Heart right ventricle (tissue), 16 donors: ENCODE measurements at regions not wholly inside any gene's neighbourhood (a gene's known extent, or its start where the extent isn't known, plus 50 kb on each side); places are given as distances from the start of the nearest gene placed in this dataset.

Experiments
- ATAC-seq, 8 donors: fragments of 200-7000 bp; cut with Tn5 transposase; one replicate each; pipeline ENCODE4 v1.9.1; 2020; ENCODE audit warnings: mild to moderate bottlenecking in 8 of 8, moderate library complexity in 8 of 8, moderate number of reproducible peaks in 1 of 8
- DNase-seq, 2 donors: peaks; one replicate each; pipeline ENCODE4 v3.0.0-alpha.2; 2020
- H3K27ac ChIP-seq, 10 donors: fragments of 200-600 bp; sonication (generic) in 2 of 10; one replicate each; pipeline versions ENCODE4 v1.5.0 to v1.8.0; 2020 to 2022; ENCODE audit warnings: mild to moderate bottlenecking in 3 of 10
- H3K27me3 ChIP-seq, 7 donors: fragments of 200-600 bp; one replicate each; pipeline ENCODE4 v1.8.0; 2021 to 2022; ENCODE audit warnings: mild to moderate bottlenecking in 2 of 7
- H3K36me3 ChIP-seq, 9 donors: fragments of 200-600 bp; sonication (generic) in 1 of 9; one replicate each; pipeline versions ENCODE4 v1.5.0 to v1.8.0; 2020 to 2022; ENCODE audit warnings: mild to moderate bottlenecking in 2 of 9
- H3K4me1 ChIP-seq, 9 donors: fragments of 200-600 bp; sonication (generic) in 1 of 9; one replicate each; pipeline versions ENCODE4 v1.5.0 to v1.8.0; 2020 to 2022; ENCODE audit warnings: mild to moderate bottlenecking in 4 of 9
- H3K4me3 ChIP-seq, 10 donors: fragments of 200-600 bp; sonication (generic) in 2 of 10; one replicate each; pipeline versions ENCODE4 v1.5.0 to v1.8.0; 2020 to 2022; ENCODE audit warnings: mild to moderate bottlenecking in 7 of 10, moderate library complexity in 2 of 10
- H3K9me3 ChIP-seq, 11 donors: fragments of 200-600 bp in 10 of 11; sonication (generic) in 2 of 11; one replicate each; pipeline versions ENCODE4 v1.5.0 to v1.8.0; 2013 to 2022; ENCODE audit warnings: mild to moderate bottlenecking in 2 of 11, control low read depth in 1 of 11, moderate library complexity in 1 of 11
- WGBS, 2 donors: extraction: QIAGEN DNeasy Blood & Tissue Kit; methylation state at CpG; one replicate each; pipeline ENCODE4 v1.1.7; 2013; ENCODE audit warnings: inconsistent platforms in 1 of 2; 5-methylcytosine and 5-hydroxymethylcytosine counted together
- intact Hi-C, 10 donors: fragments of 100-400 bp; cut with DNase I; formaldehyde crosslinking; loops; one replicate each; pipeline versions ENCODE4 v1.11.1 to v1.14.2; 2022
- TF ChIP-seq, protein P1 (sequence below), 9 donors: fragments of 200-600 bp; sonication (generic) in 2 of 9; IDR thresholded peaks; one replicate each; pipeline versions ENCODE4 v1.5.0 to v1.8.0; 2021 to 2022; ENCODE audit warnings: antibody characterized with exemption in 9 of 9, mild to moderate bottlenecking in 5 of 9, moderate library complexity in 1 of 9
- donor health status: Arrhythmogenic right ventricular cardiomyopathy.
- donor health status: ischemic (EF 13 %, LVEDD 7.1; RV severe dilation, severe dysfunction).
- donor health status: healthy with polysubstance abuse.
- donor health status: DM: no; HTN: yes; CAD: no.
- donor health status: DM: no; HTN: no; CAD: no.
- donor health status: ischemic (EF 25% LVEDD 6.9; RV normal size, moderate dysfunction).
- donor health status: ischemic (EF 25% LVEDD 5.7; RV mildly dilated, moderate dysfunction).
- donor health status: healthy.
- donor health status: DM: yes; HTN: yes; CAD: no.
- donor health status: Ischemic cardiomyopathy.
- donor health status: ischemic (EF 35%, LVEDD 5.7; RV mildly dilated, moderate dysfunction).
- donor health status: nonischemic (EF 11% LVEDD 7.7; RV severe dilation, severe dysfunction).
- donor health status: DM: yes; HTN: yes; CAD: no.
- donor health status: PGD.
- donor health status: ischemic (EF 29% LVEDD 5.4; RV normal size, mild dysfunction).
- donor health status: nonischemic (EF 23%, LVEDD 6.1; RV moderate dilation, normal function).

- Histone ChIP-seq H3K36me3 (no peaks in the 10 kb centered on the region), H3K4me1 (peaks cover 0 to 4% (median 0%) of the 10 kb centered on the region in 9 donors), H3K27me3 (no peaks in the 10 kb centered on the region), H3K4me3 (no peak overlapping the region), H3K9me3 (no peaks in the 10 kb centered on the region), H3K27ac (no peak overlapping the region)
- ATAC-seq (no peak), DNase-seq (no peak)
- TF ChIP-seq, protein P1, sequence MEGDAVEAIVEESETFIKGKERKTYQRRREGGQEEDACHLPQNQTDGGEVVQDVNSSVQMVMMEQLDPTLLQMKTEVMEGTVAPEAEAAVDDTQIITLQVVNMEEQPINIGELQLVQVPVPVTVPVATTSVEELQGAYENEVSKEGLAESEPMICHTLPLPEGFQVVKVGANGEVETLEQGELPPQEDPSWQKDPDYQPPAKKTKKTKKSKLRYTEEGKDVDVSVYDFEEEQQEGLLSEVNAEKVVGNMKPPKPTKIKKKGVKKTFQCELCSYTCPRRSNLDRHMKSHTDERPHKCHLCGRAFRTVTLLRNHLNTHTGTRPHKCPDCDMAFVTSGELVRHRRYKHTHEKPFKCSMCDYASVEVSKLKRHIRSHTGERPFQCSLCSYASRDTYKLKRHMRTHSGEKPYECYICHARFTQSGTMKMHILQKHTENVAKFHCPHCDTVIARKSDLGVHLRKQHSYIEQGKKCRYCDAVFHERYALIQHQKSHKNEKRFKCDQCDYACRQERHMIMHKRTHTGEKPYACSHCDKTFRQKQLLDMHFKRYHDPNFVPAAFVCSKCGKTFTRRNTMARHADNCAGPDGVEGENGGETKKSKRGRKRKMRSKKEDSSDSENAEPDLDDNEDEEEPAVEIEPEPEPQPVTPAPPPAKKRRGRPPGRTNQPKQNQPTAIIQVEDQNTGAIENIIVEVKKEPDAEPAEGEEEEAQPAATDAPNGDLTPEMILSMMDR (IDR thresholded peaks at IDR 0.05) = no peak
- intact Hi-C loops = loop anchor here in 6 of 10 donors (5.0 to 10.0 kb wide), 9 partner anchors 311 to 1958 kb away; partner anchors contain the start of gene MAF (in 5 of the 6)
Measured at GRCh38 chr16:80082906-80083305, 457.9 kb upstream of the DYNLRB2 start.

GRCh38 chr16:80081846-80082245 is 458.9 kb upstream of the DYNLRB2 start:
- intact Hi-C loops = loop anchor here in 6 of 10 donors (5.0 to 10.0 kb wide), 9 partner anchors 310 to 1957 kb away; partner anchors contain the start of gene MAF (in 5 of the 6)

DNA sequence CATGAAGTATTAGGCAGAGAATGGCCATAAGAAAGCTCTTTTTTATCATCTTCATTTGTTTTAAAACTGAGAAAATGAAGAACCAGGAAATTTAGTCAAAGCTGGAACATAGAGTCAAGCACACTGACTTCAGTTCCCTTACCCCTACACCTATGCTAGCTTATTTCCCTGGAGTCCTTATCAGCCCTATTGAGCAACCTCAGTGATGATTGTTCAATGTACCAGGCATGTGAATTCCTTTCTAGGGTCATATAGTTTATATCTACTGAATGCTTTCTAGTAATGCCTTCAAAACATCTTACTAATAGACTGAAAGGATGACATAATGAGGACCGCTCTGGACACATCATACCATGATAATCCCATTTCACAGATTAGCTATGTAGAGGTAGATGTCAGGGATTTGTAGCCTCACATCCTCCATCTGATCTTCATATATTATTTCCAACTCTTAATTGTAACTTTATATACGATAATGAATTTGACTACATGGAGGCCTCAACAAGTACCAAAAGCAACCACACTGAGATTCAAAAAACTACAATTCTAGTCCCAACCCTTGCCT is 460.4 kb upstream of the DYNLRB2 start:
- WGBS, 2 donors = 94 to 97% methylated on average over 2 of the region's 2 CpGs
- Histone ChIP-seq H3K9me3 (no peaks in the 10 kb centered on the region), H3K4me1 (peaks cover 0 to 4% (median 0%) of the 10 kb centered on the region in 9 donors), H3K36me3 (no peaks in the 10 kb centered on the region), H3K27me3 (peaks cover 0 to 9% (median 0%) of the 10 kb centered on the region in 7 donors), H3K4me3 (no peak overlapping the region), H3K27ac (no peak overlapping the region)
- DNase-seq (no peak), ATAC-seq (no peak)
- TF ChIP-seq, protein P1 (IDR thresholded peaks at IDR 0.05) = no peak
- intact Hi-C loops = loop anchor here in 6 of 10 donors (5.0 to 10.0 kb wide), 9 partner anchors 308 to 1956 kb away; partner anchors contain the start of gene MAF (in 5 of the 6)

More at GRCh38 chr16:80081846-80082245, 458.9 kb upstream of the DYNLRB2 start:
- DNase-seq (no peak), ATAC-seq (no peak)
- H3K4me3 ChIP-seq = no peak overlapping the region
- H3K36me3 ChIP-seq = no peaks in the 10 kb centered on the region
- H3K9me3 ChIP-seq = no peaks in the 10 kb centered on the region
- H3K27ac ChIP-seq = no peak overlapping the region
- peaks cover 0 to 3% (median 0%) of the 10 kb centered on the region in 7 donors for H3K27me3 ChIP-seq
- TF ChIP-seq, protein P1 (IDR thresholded peaks at IDR 0.05) = no peak
- peaks cover 0 to 4% (median 0%) of the 10 kb centered on the region in 9 donors for H3K4me1 ChIP-seq
- 41 to 44% methylated on average over 5 of the region's 5 CpGs for WGBS, 2 donors

- Histone ChIP-seq H3K9me3 (no peaks in the 10 kb centered on the region), H3K36me3 (no peaks in the 10 kb centered on the region), H3K4me1 (no peaks in the 10 kb centered on the region), H3K4me3 (no peak overlapping the region), H3K27ac (no peak overlapping the region), H3K27me3 (peaks cover 0 to 9% (median 0%) of the 10 kb centered on the region in 7 donors)
- no peak for ATAC-seq
- DNase-seq = no peak
- intact Hi-C loops = no loop called here
- TF ChIP-seq, protein P1 (IDR thresholded peaks at IDR 0.05) = no peak
- 84 to 87% methylated on average over 3 of the region's 3 CpGs for WGBS, 2 donors
Measured at GRCh38 chr16:80079072-80079471, 461.7 kb upstream of the DYNLRB2 start.
